HG03442 (cell line): ENCODE measurements at regions not wholly inside any gene's neighbourhood (a gene's known extent, or its start where the extent isn't known, plus 50 kb on each side); places are given as distances from the start of the nearest gene placed in this dataset.

Experiments used
- ATAC-seq: cut with Tn5 transposase; IDR thresholded peaks from one replicate; pipeline ENCODE4 v1.9.1; 2021; ENCODE audit warnings: mild to moderate bottlenecking, moderate library complexity; ENCODE audit not compliant: unreplicated experiment

- no peak for ATAC-seq
These were observed 100.9 kb upstream of the CRBN start for GRCh38 chr3:3280396-3280795.

GRCh38 chr3:3278073-3278472 lies 98.6 kb upstream of the CRBN start:
- no peak for ATAC-seq

GRCh38 chr3:3276630-3277029 lies 97.1 kb upstream of the CRBN start:
- no peak for ATAC-seq

- ATAC-seq: no peak
These were observed 85.3 kb upstream of the CRBN start for GRCh38 chr3:3264796-3265195.

GRCh38 chr3:3260870-3261269 lies 81.4 kb upstream of the CRBN start:
- ATAC-seq: no peak

GRCh38 chr3:3259181-3259580 lies 79.7 kb upstream of the CRBN start:
- no peak for ATAC-seq

GRCh38 chr3:3258281-3258680 lies 78.8 kb upstream of the CRBN start:
- ATAC-seq: no peak

- no peak for ATAC-seq
These were observed 62.1 kb upstream of the CRBN start for GRCh38 chr3:3241596-3241995.

- ATAC-seq: no peak
These were observed 61.5 kb upstream of the CRBN start for GRCh38 chr3:3240986-3241385.

- ATAC-seq: no peak
These were observed 58.5 kb upstream of the CRBN start for GRCh38 chr3:3237979-3238378.

- no peak for ATAC-seq
These were observed 52.8 kb upstream of the CRBN start for GRCh38 chr3:3232251-3232650.
